K562 (cell line): ENCODE measurements at regions not wholly inside any gene's neighbourhood (a gene's known extent, or its start where the extent isn't known, plus 50 kb on each side); places are given as distances from the start of the nearest gene placed in this dataset.
"Not testable (repeated sequence)": the region's sequence is repeated elsewhere in the genome, so short reads cannot be mapped to it uniquely, and the experiment has no call there.

ENCODE experiments used
- ATAC-seq: fragments of 200-7000 bp; cut with Tn5 transposase; 3 replicates; pipeline ENCODE4 v1.9.1; 2020; ENCODE audit warnings: moderate library complexity
- BruUV-seq: library from RNA; stranded (reverse); fragments of 400-500 nt; replicated peaks from 2 replicates; lab custom pipeline; 2021; lab: Mats Ljungman, UMichigan
- CTCF ChIA-PET: fragments of 300-600 bp; formaldehyde crosslinking; extraction: SDS; loops from one replicate; lab custom pipeline; 2021; ENCODE audit warnings: low intra/inter-chr PET ratio; lab: Yijun Ruan, JAX
- POLR2A ChIA-PET: fragments of 300-600, 350-650 bp; sonication (Branson Sonifier 250); formaldehyde crosslinking; extraction: SDS; loops from one replicate; lab custom pipeline; 2021; ENCODE audit warnings: antibody characterized with exemption, inconsistent platforms; lab: Yijun Ruan, JAX
- DNase-seq, 4 experiments: peaks; one replicate each; pipeline versions ENCODE4 v3.0.0 to v3.0.0-alpha.2; 2011 to 2018; ENCODE audit warnings: low spot score in 3 of 4, mixed read lengths in 3 of 4; ENCODE audit errors: extremely low read depth in 1 of 4
- FAIRE-seq: peaks from 2 replicates; lab custom pipeline; 2011; peaks lifted over from hg19 to GRCh38; lab: Jason Lieb, UNC
- H2AFZ ChIP-seq: 2 replicates; pipeline ENCODE4 v1.6.0; 2011; ENCODE audit warnings: low read depth, low read length, control low read depth, inconsistent platforms
- H3K27ac ChIP-seq: fragments of 200-600 bp; 3 replicates; pipeline ENCODE4 v1.8.0; 2011; ENCODE audit warnings: low read depth, mild to moderate bottlenecking, control low read depth, inconsistent platforms, low read length, moderate library complexity, mixed read lengths; ENCODE audit errors: extremely low read depth
- H3K27me3 ChIP-seq, 2 experiments: fragments of 300-600 bp in 1 of 2; 2 replicates in 1 of 2; 3 replicates in 1 of 2; pipeline versions ENCODE4 v1.6.0 to v1.8.0; 2011; ENCODE audit warnings: inconsistent platforms in 2 of 2, low read length in 2 of 2, mild to moderate bottlenecking in 1 of 2, mixed read lengths in 1 of 2, moderate library complexity in 1 of 2; ENCODE audit not compliant: control insufficient read depth in 2 of 2, insufficient read depth in 2 of 2
- H3K36me3 ChIP-seq: fragments of 300-600 bp; 3 replicates; pipeline ENCODE4 v1.8.0; 2011; ENCODE audit warnings: mild to moderate bottlenecking, low read length, inconsistent platforms; ENCODE audit not compliant: control insufficient read depth, insufficient read depth
- H3K4me1 ChIP-seq, 2 experiments: fragments of 200-600 bp in 1 of 2; replicated peaks in 1 of 2; 2 replicates in 1 of 2; 3 replicates in 1 of 2; pipeline versions ENCODE4 v1.5.1 to v1.8.0; 2011; ENCODE audit warnings: inconsistent platforms in 2 of 2, low read length in 2 of 2, mild to moderate bottlenecking in 1 of 2, mixed read lengths in 1 of 2, moderate library complexity in 1 of 2; ENCODE audit not compliant: control insufficient read depth in 2 of 2, insufficient read depth in 2 of 2
- H3K4me2 ChIP-seq: 2 replicates; pipeline ENCODE4 v1.6.1; 2011; ENCODE audit warnings: low read length, control low read depth, inconsistent platforms, mixed read lengths; ENCODE audit not compliant: insufficient read depth
- H3K4me3 ChIP-seq: fragments of 200-600 bp; sonication (generic), shearing (Covaris generic); 2 replicates; pipeline ENCODE4 v1.5.1; 2016; ENCODE audit warnings: control low read depth, inconsistent platforms
- H3K79me2 ChIP-seq: fragments of 200-600 bp; 3 replicates; pipeline ENCODE4 v1.8.0; 2011; ENCODE audit warnings: low read length, inconsistent platforms; ENCODE audit not compliant: control insufficient read depth, insufficient read depth
- H3K9ac ChIP-seq, 2 experiments: 2 replicates each; pipeline versions ENCODE4 v1.6.0 to v1.6.1; 2011; ENCODE audit warnings: low read depth in 2 of 2, low read length in 2 of 2, control low read depth in 1 of 2, inconsistent platforms in 1 of 2, mild to moderate bottlenecking in 1 of 2, mixed read lengths in 1 of 2; ENCODE audit not compliant: insufficient read depth in 1 of 2
- H3K9me1 ChIP-seq: one replicate; pipeline ENCODE4 v1.6.0; 2011; ENCODE audit warnings: inconsistent platforms, mild to moderate bottlenecking, low read length, moderate library complexity; ENCODE audit not compliant: control insufficient read depth, insufficient read depth
- H3K9me3 ChIP-seq: replicated peaks from 2 replicates; pipeline ENCODE4 v1.5.1; 2011; ENCODE audit warnings: low read depth, low read length, inconsistent platforms; ENCODE audit not compliant: control insufficient read depth, insufficient read depth
- H4K20me1 ChIP-seq: replicated peaks from 2 replicates; pipeline ENCODE4 v1.6.1; 2011; ENCODE audit warnings: low read length, inconsistent platforms, mixed read lengths; ENCODE audit not compliant: control insufficient read depth, insufficient read depth
- BCOR ChIP-seq: fragments of 450-650 bp; IDR thresholded peaks from 2 replicates; pipeline ENCODE4 v1.6.1; 2016
- CBFA2T3 ChIP-seq: fragments of 450-650 bp; IDR thresholded peaks from 2 replicates; pipeline ENCODE4 v1.6.1; 2017
- EGR1 ChIP-seq: fragments of 450-650 bp; conservative IDR thresholded peaks from 2 replicates; pipeline ENCODE4 v1.6.1; 2017; ENCODE audit warnings: mild to moderate bottlenecking
- KDM1A ChIP-seq, 2 experiments: fragments of 450-650 bp; IDR thresholded peaks; 2 replicates each; pipeline ENCODE4 v1.6.1; 2016; ENCODE audit warnings: mild to moderate bottlenecking in 2 of 2
- MEIS2 ChIP-seq: fragments of 450-650 bp; IDR thresholded peaks from 2 replicates; pipeline ENCODE4 v1.6.1; 2014; ENCODE audit warnings: mild to moderate bottlenecking; ENCODE audit not compliant: partially characterized antibody
- ZNF146 ChIP-seq: IDR thresholded peaks from one replicate; pipeline ENCODE4 v1.6.1; 2018; ENCODE audit warnings: missing compliant biosample characterization; ENCODE audit not compliant: unreplicated experiment
- WGBS: fragments of 100-300 bp; shearing (Covaris generic); methylation state at CpG from one replicate; pipeline ENCODE4 v1.1.6; 2016; ENCODE audit warnings: low coverage, mixed read lengths; ENCODE audit not compliant: insufficient coverage; ENCODE audit errors: missing lambda C conversion rate; 5-methylcytosine and 5-hydroxymethylcytosine counted together
- in situ Hi-C: fragments of 300-500 bp; cut with MboI; formaldehyde crosslinking; loops from 4 replicates; pipeline ENCODE4 v1.15.0; 2018; ENCODE audit warnings: inconsistent platforms, mixed read lengths
- intact Hi-C: fragments of 100-400 bp; cut with micrococcal nuclease; formaldehyde crosslinking; loops from 2 replicates; pipeline ENCODE4 v1.14.2; 2022

- not testable (repeated sequence) for FAIRE-seq
Measured at GRCh38 chr3:4216974-4217373, 86.2 kb upstream of the SETMAR start.

GRCh38 chr3:4218456-4219226 is 84.5 kb upstream of the SETMAR start:
- H3K27ac ChIP-seq = no peak overlapping the region
- ChIA-PET POLR2A (interaction anchor here (1.1 to 1.2 kb wide), 2 partner anchors 29 to 35 kb away, joined by 3 read pairs; no protein-coding TSS in a partner anchor), CTCF (no interaction called here)
- no peaks in the 10 kb centered on the region for H3K36me3 ChIP-seq
- no peaks in the 10 kb centered on the region for H3K9me3 ChIP-seq
- peak; percentile 29 for ATAC-seq
- no peak for FAIRE-seq
- no peaks in the 10 kb centered on the region for H3K27me3 ChIP-seq
- H3K4me1 ChIP-seq = peaks cover 0 to 32% of the 10 kb centered on the region in 2 experiments; a peak in 3 of 5 replicates
- no peaks in the 10 kb centered on the region for H3K9me1 ChIP-seq
- BruUV-seq = no TSS peak
- in situ Hi-C loops (no loop called here), intact Hi-C loops (no loop called here)
- no peak overlapping the region for H3K4me2 ChIP-seq
- DNase-seq = no peak
- TF ChIP-seq EGR1 = peak; percentile 70
- TF ChIP-seq MEIS2 = no peak
- 0 out of 2 replicates have a peak, but pooled peaks have one; percentile 8 for TF ChIP-seq CBFA2T3
- no peaks in the 10 kb centered on the region for H3K79me2 ChIP-seq
- H3K9ac ChIP-seq = no peak overlapping the region
- no peak overlapping the region for H3K4me3 ChIP-seq
- H4K20me1 ChIP-seq = no peaks in the 10 kb centered on the region
- peak overlapping the region; percentile 79 for H2AFZ ChIP-seq
- WGBS = 24% methylated on average over 10 of the region's 10 CpGs

More at GRCh38 chr3:4216974-4217373, 86.2 kb upstream of the SETMAR start:
- peaks cover 0 to 16% of the 10 kb centered on the region in 2 experiments; a peak in 3 of 5 replicates for H3K4me1 ChIP-seq
- intact Hi-C loops, H3K36me3 ChIP-seq, H3K9me3 ChIP-seq, H3K4me2 ChIP-seq, H3K9ac ChIP-seq, H4K20me1 ChIP-seq, H3K79me2 ChIP-seq, H3K27ac ChIP-seq, in situ Hi-C loops, DNase-seq, H2AFZ ChIP-seq, H3K9me1 ChIP-seq, H3K4me3 ChIP-seq, CTCF ChIA-PET, H3K27me3 ChIP-seq, BruUV-seq, ATAC-seq: not testable (repeated sequence)
- 3% methylated on average over 2 of the region's 2 CpGs for WGBS
- TF ChIP-seq KDM1A (IDR thresholded peaks at IDR 0.05) (peak; percentile 27 to 31; a peak in 1 of 4 replicates), ZNF146 (CRISPR knock-in tag) (peak; percentile 73), BCOR (peak; percentile 58; the same call in 1 of the 2 replicates)
- POLR2A ChIA-PET = interaction anchor here (0.6 kb wide), 1 partner anchor 18 kb away, joined by 3 read pairs; no protein-coding TSS in a partner anchor
